ENCODE measurements at regions not wholly inside any gene's neighbourhood (a gene's known extent, or its start where the extent isn't known, plus 50 kb on each side); places are given as distances from the start of the nearest gene placed in this dataset.

GRCh38 chr5:29614206-29614605, 1579.3 kb upstream of the CDH6 start:
- Histone ChIP-seq H3K27ac (no peak overlapping the region), H3K4me3 (no peak overlapping the region), H3K36me3 (no peaks in the 10 kb centered on the region), H3K4me1 (no peaks in the 10 kb centered on the region), H3K9me3 (no peaks in the 10 kb centered on the region), H3K27me3 (no peaks in the 10 kb centered on the region)
- no peak for TF ChIP-seq POLR2AphosphoS5 (IDR thresholded peaks at IDR 0.05)
- 70% methylated on average over 2 of the region's 2 CpGs for WGBS
- no peak for DNase-seq (ENCODE audit: low spot score in 2 of 2)

GRCh38 chr5:29588236-29588635, 1605.2 kb upstream of the CDH6 start:
- no peak overlapping the region for H3K4me3 ChIP-seq
- H3K27me3 ChIP-seq: no peaks in the 10 kb centered on the region
- DNase-seq (ENCODE audit: low spot score in 2 of 2): no peak
- H3K9me3 ChIP-seq: no peaks in the 10 kb centered on the region
- H3K36me3 ChIP-seq: no peaks in the 10 kb centered on the region
- no peak overlapping the region for H3K27ac ChIP-seq
- no peaks in the 10 kb centered on the region for H3K4me1 ChIP-seq
- no peak for TF ChIP-seq CTCF (IDR thresholded peaks at IDR 0.05)
- TF ChIP-seq EP300 (IDR thresholded peaks at IDR 0.05): no peak
- TF ChIP-seq POLR2AphosphoS5 (IDR thresholded peaks at IDR 0.05): no peak
- no peak for TF ChIP-seq POLR2A (IDR thresholded peaks at IDR 0.05)

- DNase-seq (ENCODE audit: low spot score in 2 of 2): no peak
- no peaks in the 10 kb centered on the region for H3K36me3 ChIP-seq
These were observed 1605.7 kb upstream of the CDH6 start for GRCh38 chr5:29587832-29588231.

GRCh38 chr5:29568028-29568427, 1625.5 kb upstream of the CDH6 start:
- DNase-seq (ENCODE audit: low spot score in 2 of 2): no peak
- TF ChIP-seq POLR2A (IDR thresholded peaks at IDR 0.05): no peak
- no peak for TF ChIP-seq EP300 (IDR thresholded peaks at IDR 0.05)
- no peak for TF ChIP-seq CTCF (IDR thresholded peaks at IDR 0.05)
- TF ChIP-seq POLR2AphosphoS5 (IDR thresholded peaks at IDR 0.05): no peak
- Histone ChIP-seq H3K36me3 (no peaks in the 10 kb centered on the region), H3K27me3 (no peaks in the 10 kb centered on the region), H3K4me3 (no peak overlapping the region), H3K9me3 (no peaks in the 10 kb centered on the region), H3K4me1 (no peaks in the 10 kb centered on the region), H3K27ac (no peak overlapping the region)
- 66% methylated on average over 2 of the region's 2 CpGs for WGBS

More at GRCh38 chr5:29587832-29588231, 1605.7 kb upstream of the CDH6 start:
- Histone ChIP-seq H3K4me1 (no peaks in the 10 kb centered on the region), H3K27ac (no peak overlapping the region), H3K4me3 (no peak overlapping the region), H3K9me3 (no peaks in the 10 kb centered on the region), H3K27me3 (no peaks in the 10 kb centered on the region)
- WGBS: 88% methylated on average over 2 of the region's 2 CpGs
- TF ChIP-seq POLR2A (IDR thresholded peaks at IDR 0.05) (no peak), CTCF (IDR thresholded peaks at IDR 0.05) (no peak), POLR2AphosphoS5 (IDR thresholded peaks at IDR 0.05) (no peak), EP300 (IDR thresholded peaks at IDR 0.05) (no peak)

GRCh38 chr5:29561564-29561963, 1631.9 kb upstream of the CDH6 start:
- Histone ChIP-seq H3K9me3 (peaks cover 5% of the 10 kb centered on the region), H3K27me3 (no peaks in the 10 kb centered on the region), H3K27ac (no peak overlapping the region), H3K4me1 (no peaks in the 10 kb centered on the region), H3K36me3 (no peaks in the 10 kb centered on the region), H3K4me3 (no peak overlapping the region)
- 60% methylated on average over 4 of the region's 4 CpGs for whole genome bisulfite sequencing
- TF ChIP-seq POLR2AphosphoS5 (IDR thresholded peaks at IDR 0.05) (no peak), EP300 (IDR thresholded peaks at IDR 0.05) (no peak), CTCF (IDR thresholded peaks at IDR 0.05) (no peak), POLR2A (IDR thresholded peaks at IDR 0.05) (no peak)
- no peak for DNase-seq (ENCODE audit: low spot score in 2 of 2)

- no peaks in the 10 kb centered on the region for H3K36me3 ChIP-seq
- H3K27me3 ChIP-seq: no peaks in the 10 kb centered on the region
- no peaks in the 10 kb centered on the region for H3K4me1 ChIP-seq
- no peak for DNase-seq (ENCODE audit: low spot score in 2 of 2)
- TF ChIP-seq POLR2AphosphoS5 (IDR thresholded peaks at IDR 0.05) (no peak), EP300 (IDR thresholded peaks at IDR 0.05) (no peak), POLR2A (IDR thresholded peaks at IDR 0.05) (no peak), CTCF (IDR thresholded peaks at IDR 0.05) (no peak)
- peaks cover 6% of the 10 kb centered on the region for H3K9me3 ChIP-seq
- H3K4me3 ChIP-seq: no peak overlapping the region
- 55% methylated on average over 2 of the region's 2 CpGs for whole genome bisulfite sequencing
- H3K27ac ChIP-seq: no peak overlapping the region
These were observed 1643.0 kb upstream of the CDH6 start for GRCh38 chr5:29550523-29550922.
